GM13976 (cell line): ENCODE measurements at regions not wholly inside any gene's neighbourhood (a gene's known extent, or its start where the extent isn't known, plus 50 kb on each side); places are given as distances from the start of the nearest gene placed in this dataset.

Experiments
- DNase-seq: peaks from one replicate; pipeline ENCODE4 v3.0.0; 2012; ENCODE audit warnings: low spot score
- in situ Hi-C: fragments of 300-500 bp; cut with MboI; formaldehyde crosslinking; loops from one replicate; pipeline ENCODE4 v1.12.0; 2022; ENCODE audit warnings: low sequenced_read_pairs, mixed read lengths, inconsistent platforms; ENCODE audit not compliant: unreplicated experiment
- TF ChIP-seq, protein P1 (sequence below): IDR thresholded peaks from 2 replicates; pipeline ENCODE4 v1.5.1; 2012; ENCODE audit warnings: borderline replicate concordance, mild to moderate bottlenecking; ENCODE audit not compliant: insufficient read depth; ENCODE audit errors: extremely low read depth, missing control alignments, control extremely low read depth

DNA sequence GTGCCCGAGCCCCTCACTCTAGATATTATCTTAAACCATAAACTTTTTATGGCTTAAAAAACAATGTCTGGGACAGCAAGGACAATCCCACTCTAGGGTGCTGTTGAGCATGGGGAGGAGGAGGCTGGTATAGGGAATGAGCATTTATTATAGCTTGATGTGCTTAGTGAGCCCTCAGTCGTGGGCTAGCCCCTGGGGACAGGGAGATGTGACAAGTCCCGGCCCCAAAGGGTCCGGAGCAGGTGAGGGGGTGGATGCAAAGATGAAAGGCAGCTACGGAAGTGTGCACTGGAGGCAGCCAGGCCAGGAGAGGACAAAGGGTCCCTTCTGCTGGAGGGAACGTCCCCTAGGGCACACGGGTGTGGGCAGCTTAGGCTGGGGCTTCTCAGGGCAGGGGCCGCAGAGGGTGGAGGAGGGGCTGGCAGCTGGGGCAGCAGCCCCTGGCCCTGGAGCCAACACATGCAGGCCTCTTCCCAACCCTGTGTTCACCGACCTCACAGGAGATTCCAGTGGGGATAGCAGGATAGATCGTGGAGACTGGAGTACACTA, 106.3 kb upstream of the GPC1 start:
- in situ Hi-C loops: no loop called here
- no peak for DNase-seq
- TF ChIP-seq, protein P1, sequence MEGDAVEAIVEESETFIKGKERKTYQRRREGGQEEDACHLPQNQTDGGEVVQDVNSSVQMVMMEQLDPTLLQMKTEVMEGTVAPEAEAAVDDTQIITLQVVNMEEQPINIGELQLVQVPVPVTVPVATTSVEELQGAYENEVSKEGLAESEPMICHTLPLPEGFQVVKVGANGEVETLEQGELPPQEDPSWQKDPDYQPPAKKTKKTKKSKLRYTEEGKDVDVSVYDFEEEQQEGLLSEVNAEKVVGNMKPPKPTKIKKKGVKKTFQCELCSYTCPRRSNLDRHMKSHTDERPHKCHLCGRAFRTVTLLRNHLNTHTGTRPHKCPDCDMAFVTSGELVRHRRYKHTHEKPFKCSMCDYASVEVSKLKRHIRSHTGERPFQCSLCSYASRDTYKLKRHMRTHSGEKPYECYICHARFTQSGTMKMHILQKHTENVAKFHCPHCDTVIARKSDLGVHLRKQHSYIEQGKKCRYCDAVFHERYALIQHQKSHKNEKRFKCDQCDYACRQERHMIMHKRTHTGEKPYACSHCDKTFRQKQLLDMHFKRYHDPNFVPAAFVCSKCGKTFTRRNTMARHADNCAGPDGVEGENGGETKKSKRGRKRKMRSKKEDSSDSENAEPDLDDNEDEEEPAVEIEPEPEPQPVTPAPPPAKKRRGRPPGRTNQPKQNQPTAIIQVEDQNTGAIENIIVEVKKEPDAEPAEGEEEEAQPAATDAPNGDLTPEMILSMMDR: no peak

DNA sequence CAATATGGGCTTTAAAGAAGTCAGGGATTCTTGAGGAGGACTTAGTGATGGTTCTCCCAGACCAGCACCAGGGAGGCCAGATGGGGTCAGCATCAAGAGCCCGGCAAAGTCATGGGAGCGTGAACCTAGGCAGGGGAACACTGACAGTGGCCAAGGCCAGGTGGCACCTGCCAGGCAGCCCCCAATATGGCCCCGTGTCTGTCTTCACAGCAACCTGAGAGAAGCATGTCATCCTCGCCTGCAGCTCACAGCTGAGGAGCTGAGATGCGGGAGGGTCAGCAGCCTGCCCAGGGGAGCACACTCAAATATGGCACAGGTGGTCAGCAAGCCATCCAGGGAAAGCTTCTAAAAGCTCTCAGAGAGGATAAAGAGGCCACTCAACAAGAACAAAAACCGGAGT, 105.7 kb upstream of the GPC1 start:
- TF ChIP-seq, protein P1: no peak
- DNase-seq: no peak
- in situ Hi-C loops: no loop called here

DNA sequence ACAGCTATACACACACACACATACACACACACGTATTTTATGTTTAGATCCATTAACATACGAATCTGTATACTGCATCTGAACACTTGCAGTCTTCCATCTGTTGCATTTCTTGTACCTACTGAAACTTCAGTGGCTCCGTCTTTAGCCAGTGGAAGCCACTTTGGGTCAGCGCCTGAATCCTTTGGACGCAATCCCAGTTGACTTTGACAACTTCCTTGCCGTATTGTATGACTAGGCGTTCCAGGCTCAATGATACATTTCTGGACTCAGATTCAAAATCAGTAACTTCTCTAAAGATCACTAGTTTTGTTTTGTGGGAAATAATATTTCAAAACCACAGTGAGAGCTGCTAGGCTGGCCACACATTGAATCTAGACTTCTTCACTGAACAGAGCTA, 101.5 kb upstream of the GPC1 start:
- in situ Hi-C loops: no loop called here
- no peak for DNase-seq
- TF ChIP-seq, protein P1: no peak

DNA sequence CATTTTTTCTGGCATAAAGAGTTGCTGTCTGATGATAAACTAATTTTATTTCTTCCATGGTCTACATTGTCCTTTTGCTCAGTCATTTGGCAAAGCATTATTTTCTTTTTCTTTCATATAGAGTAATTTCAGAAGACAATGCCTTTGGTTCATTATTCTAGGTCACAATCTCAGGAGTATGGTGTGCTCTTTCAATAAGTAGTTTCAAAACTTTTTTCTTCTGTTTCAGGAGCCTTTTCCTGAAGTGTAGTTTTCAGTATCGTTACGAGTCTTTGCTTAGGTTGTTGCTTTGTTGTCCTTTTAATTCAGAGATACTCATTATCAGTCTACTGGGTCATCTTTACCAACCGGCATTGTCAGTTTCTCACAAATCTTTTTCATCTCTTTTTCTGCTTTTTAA, 100.4 kb upstream of the GPC1 start:
- in situ Hi-C loops: no loop called here

DNA sequence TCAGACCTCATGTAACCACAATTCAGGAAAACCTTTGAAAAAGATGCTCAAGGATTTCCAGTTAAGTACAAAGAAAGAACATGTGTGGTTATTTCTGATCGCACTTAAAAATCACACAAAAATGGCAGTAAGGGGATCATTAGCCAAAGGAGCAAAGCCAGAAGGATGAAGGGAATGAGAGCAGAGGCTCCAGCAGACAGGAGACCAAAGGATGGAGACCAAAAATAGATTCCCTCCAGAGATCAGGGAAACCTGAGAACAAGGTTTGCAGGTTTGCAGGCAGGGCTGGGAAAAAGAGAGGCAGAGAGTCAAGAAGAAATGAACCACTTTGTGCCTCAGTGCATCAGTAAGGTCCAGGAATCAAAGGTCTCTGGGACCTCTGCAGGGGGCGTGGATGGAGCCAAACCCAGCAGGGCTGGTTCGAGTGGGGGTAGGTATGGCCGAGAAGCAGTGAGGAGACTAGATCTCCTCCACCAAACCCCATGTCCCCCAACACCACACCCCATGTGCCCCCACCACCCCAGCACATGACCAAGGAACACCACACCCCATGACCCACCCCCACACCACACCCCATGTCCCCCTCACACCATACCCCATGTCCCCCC, 98.5 kb upstream of the GPC1 start:
- in situ Hi-C loops: no loop called here
- TF ChIP-seq, protein P1: no peak
- DNase-seq: no peak

More for the DNA sequence above, 100.4 kb upstream of the GPC1 start:
- TF ChIP-seq, protein P1: no peak
- DNase-seq: no peak

DNA sequence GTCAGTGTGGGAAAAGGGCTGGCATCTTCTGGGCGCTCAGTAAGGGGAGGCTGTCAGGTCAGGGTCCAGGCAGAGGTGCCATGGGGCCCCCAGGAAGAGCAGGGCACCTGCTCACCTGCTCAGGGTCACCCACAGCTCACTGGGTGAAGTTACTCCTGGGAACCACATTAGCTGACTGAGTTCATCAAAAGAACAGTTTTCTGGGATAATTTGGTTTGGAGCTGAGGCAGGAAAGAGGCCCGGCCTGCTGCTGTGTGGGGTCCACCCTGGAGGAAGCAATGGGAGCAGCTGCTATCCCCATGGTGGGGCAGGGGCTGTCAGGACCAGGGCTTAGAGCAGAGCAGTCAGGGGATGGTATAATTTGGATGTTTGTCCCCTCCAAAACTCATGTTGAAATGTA, 97.2 kb upstream of the GPC1 start:
- no peak for DNase-seq
- TF ChIP-seq, protein P1: no peak
- in situ Hi-C loops: no loop called here
